ENCODE measurements at regions not wholly inside any gene's neighbourhood (a gene's known extent, or its start where the extent isn't known, plus 50 kb on each side); places are given as distances from the start of the nearest gene placed in this dataset.

DNA sequence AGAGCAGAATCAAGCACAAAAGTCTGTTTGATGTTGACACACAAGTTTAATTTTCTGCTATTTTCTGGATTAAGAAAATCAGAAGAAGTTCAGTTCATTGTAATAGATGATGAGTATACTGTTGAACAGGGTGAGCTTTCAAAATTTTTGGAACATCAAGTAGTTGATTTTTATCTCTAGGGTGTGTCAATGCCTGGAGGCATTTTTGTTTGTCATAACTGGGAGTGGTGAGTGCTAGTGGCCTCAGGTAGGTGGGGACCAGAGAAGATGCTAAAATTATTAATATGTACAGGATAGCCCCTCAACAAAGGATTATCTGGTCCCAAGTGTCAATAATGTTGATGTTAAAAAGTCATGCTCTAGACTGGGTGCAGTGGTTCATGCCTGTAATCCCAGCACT lies 279.7 kb upstream of the GNPDA2 start:
- TF ChIP-seq, protein P1, sequence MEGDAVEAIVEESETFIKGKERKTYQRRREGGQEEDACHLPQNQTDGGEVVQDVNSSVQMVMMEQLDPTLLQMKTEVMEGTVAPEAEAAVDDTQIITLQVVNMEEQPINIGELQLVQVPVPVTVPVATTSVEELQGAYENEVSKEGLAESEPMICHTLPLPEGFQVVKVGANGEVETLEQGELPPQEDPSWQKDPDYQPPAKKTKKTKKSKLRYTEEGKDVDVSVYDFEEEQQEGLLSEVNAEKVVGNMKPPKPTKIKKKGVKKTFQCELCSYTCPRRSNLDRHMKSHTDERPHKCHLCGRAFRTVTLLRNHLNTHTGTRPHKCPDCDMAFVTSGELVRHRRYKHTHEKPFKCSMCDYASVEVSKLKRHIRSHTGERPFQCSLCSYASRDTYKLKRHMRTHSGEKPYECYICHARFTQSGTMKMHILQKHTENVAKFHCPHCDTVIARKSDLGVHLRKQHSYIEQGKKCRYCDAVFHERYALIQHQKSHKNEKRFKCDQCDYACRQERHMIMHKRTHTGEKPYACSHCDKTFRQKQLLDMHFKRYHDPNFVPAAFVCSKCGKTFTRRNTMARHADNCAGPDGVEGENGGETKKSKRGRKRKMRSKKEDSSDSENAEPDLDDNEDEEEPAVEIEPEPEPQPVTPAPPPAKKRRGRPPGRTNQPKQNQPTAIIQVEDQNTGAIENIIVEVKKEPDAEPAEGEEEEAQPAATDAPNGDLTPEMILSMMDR (IDR thresholded peaks at IDR 0.05; ENCODE audit: borderline replicate concordance, insufficient read depth, low read depth, low read length): no peak
- no peak overlapping the region for H3K4me3 ChIP-seq (ENCODE audit: low read depth, low read length)

DNA sequence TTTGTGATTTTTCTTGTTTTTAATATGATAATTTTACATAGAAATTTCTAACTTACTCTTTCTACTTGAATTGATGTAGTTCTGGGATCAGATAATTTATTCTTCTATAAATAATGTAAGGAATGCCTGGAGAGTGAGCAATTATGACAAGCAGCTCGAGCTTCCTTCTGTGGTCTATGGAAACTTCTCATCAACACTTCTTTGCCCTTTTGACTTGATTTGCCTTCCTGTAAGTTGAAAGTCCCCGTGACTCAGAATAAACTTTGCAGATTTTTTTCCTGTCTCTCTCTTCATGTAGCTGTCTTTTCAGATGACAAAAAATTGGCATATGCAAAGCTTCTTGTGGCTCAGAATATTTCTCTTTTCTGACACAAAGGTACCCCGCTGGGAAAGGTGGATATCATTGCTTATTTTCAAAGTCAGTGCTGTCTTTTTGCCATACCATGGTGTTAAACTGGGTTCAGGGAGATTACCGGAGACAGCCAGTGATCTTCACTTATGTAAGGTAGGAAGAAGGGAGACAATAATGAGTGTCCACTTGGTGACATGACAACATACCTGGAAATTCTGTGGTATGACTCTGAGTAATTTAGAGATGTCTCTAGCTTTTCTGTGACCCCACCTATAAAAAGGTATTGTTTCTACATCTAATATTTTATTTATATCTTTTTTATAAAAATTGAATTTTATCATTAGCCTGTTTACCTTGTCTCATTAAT lies 278.6 kb upstream of the GNPDA2 start:
- TF ChIP-seq, protein P1 (IDR thresholded peaks at IDR 0.05; ENCODE audit: borderline replicate concordance, insufficient read depth, low read depth, low read length): no peak

DNA sequence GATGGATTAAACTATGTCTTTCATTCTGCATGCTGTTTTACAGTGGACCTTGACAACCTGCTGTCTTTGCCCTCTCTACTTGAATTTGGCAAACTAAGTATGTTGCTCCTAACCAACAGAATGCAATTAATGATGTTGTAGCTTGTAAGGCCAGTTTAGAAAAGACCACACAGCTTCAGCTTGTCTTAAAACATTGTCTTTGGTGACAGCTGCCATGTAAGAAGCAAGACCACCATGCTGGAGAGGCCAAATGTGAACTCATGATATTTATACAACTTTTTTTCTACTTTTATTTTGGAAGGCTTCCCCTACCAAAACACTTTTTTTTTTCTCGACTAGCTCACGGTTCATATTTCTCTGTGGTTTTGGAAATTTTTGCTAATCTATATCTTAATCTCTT lies 278.0 kb upstream of the GNPDA2 start:
- H3K4me3 ChIP-seq (ENCODE audit: low read depth, low read length): no peak overlapping the region
- TF ChIP-seq, protein P1 (IDR thresholded peaks at IDR 0.05; ENCODE audit: borderline replicate concordance, insufficient read depth, low read depth, low read length): no peak

More for the DNA sequence above, 278.6 kb upstream of the GNPDA2 start:
- no peak overlapping the region for H3K4me3 ChIP-seq (ENCODE audit: low read depth, low read length)

DNA sequence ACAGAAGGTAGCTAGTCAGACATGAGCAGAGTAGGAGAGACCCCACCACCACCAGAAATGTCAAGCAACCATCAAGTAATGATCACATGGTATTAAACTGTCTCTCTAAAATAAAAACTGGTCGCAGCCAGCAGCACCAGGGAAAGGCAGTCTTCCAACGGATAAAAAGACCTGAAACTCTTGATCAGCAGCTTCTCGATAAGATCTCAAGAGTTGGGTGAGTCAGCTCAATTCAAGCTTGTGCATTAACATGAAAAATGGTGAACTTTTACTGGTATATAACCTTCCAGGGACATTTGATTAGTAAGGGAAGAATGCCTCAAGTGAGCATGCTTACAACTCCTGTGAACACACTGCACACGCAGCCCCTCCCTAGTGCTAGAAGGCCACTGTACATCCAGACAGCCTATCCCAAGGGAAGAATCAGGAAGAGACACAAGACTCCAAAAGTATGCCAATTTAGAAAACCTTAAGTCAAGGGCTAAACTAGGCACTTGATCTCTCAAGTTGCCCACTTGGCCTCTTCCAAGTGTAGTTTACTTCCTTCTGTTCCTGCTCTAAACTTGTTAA lies 270.0 kb upstream of the GNPDA2 start:
- H3K4me3 ChIP-seq (ENCODE audit: low read depth, low read length): no peak overlapping the region
- TF ChIP-seq, protein P1 (IDR thresholded peaks at IDR 0.05; ENCODE audit: borderline replicate concordance, insufficient read depth, low read depth, low read length): no peak

DNA sequence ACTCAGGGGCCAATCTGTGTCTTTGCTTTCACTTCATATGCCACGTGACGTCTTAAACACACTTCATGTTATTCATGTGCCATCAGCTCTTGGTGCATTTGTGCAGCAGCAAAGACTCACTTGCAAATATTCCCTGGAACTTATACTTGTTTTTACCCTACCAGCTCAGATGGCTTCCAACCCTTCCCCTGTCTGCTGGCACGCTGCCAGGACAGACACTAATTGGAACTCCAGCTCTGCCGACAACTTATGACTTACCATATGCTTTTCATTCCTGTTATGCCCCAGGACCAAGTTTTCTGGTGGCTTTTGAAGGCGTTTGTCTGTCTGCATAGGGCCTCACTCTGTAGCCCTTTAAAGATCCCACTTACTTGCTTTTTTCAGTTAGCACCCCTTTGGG lies 261.7 kb upstream of the GNPDA2 start:
- TF ChIP-seq, protein P1 (IDR thresholded peaks at IDR 0.05; ENCODE audit: borderline replicate concordance, insufficient read depth, low read depth, low read length): no peak
- H3K4me3 ChIP-seq (ENCODE audit: low read depth, low read length): no peak overlapping the region

DNA sequence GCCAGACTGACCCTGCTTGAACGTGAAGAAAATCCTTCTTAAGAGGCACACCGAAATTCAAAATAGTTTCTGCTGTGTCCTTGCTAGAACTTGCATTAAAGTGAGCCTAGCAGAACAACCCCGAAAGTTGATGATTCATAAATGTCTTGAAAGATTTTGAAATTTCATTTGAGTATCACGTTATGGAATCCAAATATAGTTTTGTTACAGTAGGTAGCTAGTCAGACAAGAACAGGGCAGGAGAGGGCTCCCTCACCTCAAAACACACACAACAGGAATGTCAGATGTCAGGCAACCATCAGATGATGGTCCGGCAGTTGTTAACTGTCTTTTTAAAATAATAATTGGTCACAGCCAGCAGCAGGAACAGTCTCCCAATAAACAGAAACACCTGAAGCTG lies 259.6 kb upstream of the GNPDA2 start:
- TF ChIP-seq, protein P1 (IDR thresholded peaks at IDR 0.05; ENCODE audit: borderline replicate concordance, insufficient read depth, low read depth, low read length): no peak
- H3K4me3 ChIP-seq (ENCODE audit: low read depth, low read length): no peak overlapping the region

DNA sequence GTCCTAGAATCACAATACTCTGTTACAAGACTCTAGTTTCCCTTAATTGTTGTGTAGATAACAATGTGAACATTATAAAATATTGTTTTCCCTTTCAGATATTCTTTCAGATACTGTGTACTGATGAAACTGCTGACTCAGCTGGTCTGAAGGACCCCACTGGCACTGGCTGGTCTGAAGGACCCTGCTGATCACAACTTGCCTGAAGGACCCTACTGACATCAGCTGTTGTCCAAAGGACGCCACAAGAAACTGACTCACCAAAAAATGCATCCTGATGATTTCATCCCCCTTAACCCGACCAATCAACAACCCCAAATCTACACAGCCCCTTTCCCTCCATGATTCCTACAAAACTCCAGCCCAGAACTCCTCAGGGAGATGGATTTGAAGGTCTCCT lies 258.8 kb upstream of the GNPDA2 start:
- TF ChIP-seq, protein P1 (IDR thresholded peaks at IDR 0.05; ENCODE audit: borderline replicate concordance, insufficient read depth, low read depth, low read length): no peak
- H3K4me3 ChIP-seq (ENCODE audit: low read depth, low read length): no peak overlapping the region
